ENCODE measurements at regions not wholly inside any gene's neighbourhood (a gene's known extent, or its start where the extent isn't known, plus 50 kb on each side); places are given as distances from the start of the nearest gene placed in this dataset.

DNA sequence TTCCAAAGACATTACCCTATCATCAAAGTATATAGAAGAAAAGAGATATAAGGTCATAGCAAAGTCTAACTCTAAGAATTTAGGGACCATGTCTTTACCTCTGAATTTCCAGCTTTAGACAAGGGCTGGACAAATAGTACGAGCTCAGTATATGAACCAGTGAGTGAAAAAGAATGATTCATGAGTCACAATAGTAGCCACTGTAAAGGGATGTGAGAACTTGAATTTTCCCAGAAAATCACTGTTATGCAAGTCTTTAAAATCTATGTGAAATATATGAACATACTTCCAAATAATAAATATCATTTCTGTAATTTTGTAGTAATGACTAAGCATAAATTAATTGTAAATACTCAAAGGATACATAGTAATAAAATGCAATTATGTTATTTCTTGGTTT, 305.9 kb upstream of the PRR16 start:
- no peak for TF ChIP-seq EZH2 (IDR thresholded peaks at IDR 0.05; ENCODE audit: insufficient read depth, low read length)
- TF ChIP-seq, protein P1, sequence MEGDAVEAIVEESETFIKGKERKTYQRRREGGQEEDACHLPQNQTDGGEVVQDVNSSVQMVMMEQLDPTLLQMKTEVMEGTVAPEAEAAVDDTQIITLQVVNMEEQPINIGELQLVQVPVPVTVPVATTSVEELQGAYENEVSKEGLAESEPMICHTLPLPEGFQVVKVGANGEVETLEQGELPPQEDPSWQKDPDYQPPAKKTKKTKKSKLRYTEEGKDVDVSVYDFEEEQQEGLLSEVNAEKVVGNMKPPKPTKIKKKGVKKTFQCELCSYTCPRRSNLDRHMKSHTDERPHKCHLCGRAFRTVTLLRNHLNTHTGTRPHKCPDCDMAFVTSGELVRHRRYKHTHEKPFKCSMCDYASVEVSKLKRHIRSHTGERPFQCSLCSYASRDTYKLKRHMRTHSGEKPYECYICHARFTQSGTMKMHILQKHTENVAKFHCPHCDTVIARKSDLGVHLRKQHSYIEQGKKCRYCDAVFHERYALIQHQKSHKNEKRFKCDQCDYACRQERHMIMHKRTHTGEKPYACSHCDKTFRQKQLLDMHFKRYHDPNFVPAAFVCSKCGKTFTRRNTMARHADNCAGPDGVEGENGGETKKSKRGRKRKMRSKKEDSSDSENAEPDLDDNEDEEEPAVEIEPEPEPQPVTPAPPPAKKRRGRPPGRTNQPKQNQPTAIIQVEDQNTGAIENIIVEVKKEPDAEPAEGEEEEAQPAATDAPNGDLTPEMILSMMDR (IDR thresholded peaks at IDR 0.05; ENCODE audit: insufficient read depth, low read depth, low read length), result no peak
